HepG2 (cell line): ENCODE measurements at regions not wholly inside any gene's neighbourhood (a gene's known extent, or its start where the extent isn't known, plus 50 kb on each side); places are given as distances from the start of the nearest gene placed in this dataset.

Experiments used
- ATAC-seq: fragments of 200-7000 bp; cut with Tn5 transposase; 3 replicates; pipeline ENCODE4 v1.9.1; 2020; ENCODE audit warnings: mild to moderate bottlenecking, moderate library complexity
- BruUV-seq: library from RNA; stranded (reverse); fragments of 400-500 nt; replicated peaks from 2 replicates; lab custom pipeline; 2021; lab: Mats Ljungman, UMichigan
- CTCF ChIA-PET: fragments of 300-600 bp; formaldehyde crosslinking; extraction: SDS; loops from one replicate; lab custom pipeline; 2021; ENCODE audit warnings: low total read pairs, inconsistent platforms, low intra/inter-chr PET ratio; lab: Yijun Ruan, JAX
- POLR2A ChIA-PET: fragments of 350-600 bp; sonication (Branson Sonifier 250); formaldehyde crosslinking; loops from one replicate; lab custom pipeline; 2020; ENCODE audit warnings: antibody characterized with exemption, inconsistent platforms; lab: Yijun Ruan, JAX
- DNase-seq: peaks from one replicate; pipeline ENCODE4 v3.0.0-alpha.2; 2015; ENCODE audit warnings: low spot score
- FAIRE-seq: peaks from 3 replicates; lab custom pipeline; 2011; peaks lifted over from hg19 to GRCh38; lab: Jason Lieb, UNC
- H2AFZ ChIP-seq: one replicate; pipeline ENCODE4 v1.6.1; 2011; ENCODE audit warnings: low read length, inconsistent platforms
- H3K27ac ChIP-seq: fragments of 300-600 bp; 3 replicates; pipeline ENCODE4 v1.8.0; 2011; ENCODE audit warnings: mixed run types, mild to moderate bottlenecking, mixed read lengths, low read length, inconsistent platforms; ENCODE audit not compliant: insufficient read depth; ENCODE audit errors: extremely low read length
- H3K27me3 ChIP-seq, 2 experiments: fragments of 200-600 bp in 1 of 2; 2 replicates in 1 of 2; 3 replicates in 1 of 2; pipeline versions ENCODE4 v1.6.0 to v1.8.0; 2011; ENCODE audit warnings: low read length in 2 of 2, mild to moderate bottlenecking in 2 of 2, moderate library complexity in 2 of 2, inconsistent platforms in 1 of 2; ENCODE audit not compliant: insufficient read depth in 2 of 2, control insufficient read depth in 1 of 2
- H3K36me3 ChIP-seq, 2 experiments: fragments of 200-600 bp in 1 of 2; replicated peaks in 1 of 2; 2 replicates in 1 of 2; 3 replicates in 1 of 2; pipeline versions ENCODE4 v1.5.1 to v1.8.0; 2011; ENCODE audit warnings: low read length in 2 of 2, inconsistent platforms in 1 of 2; ENCODE audit not compliant: insufficient read depth in 2 of 2, control insufficient read depth in 1 of 2
- H3K4me1 ChIP-seq: 2 replicates; pipeline ENCODE4 v1.5.1; 2012; ENCODE audit warnings: low read length, inconsistent platforms; ENCODE audit not compliant: insufficient read depth
- H3K4me2 ChIP-seq: 2 replicates; pipeline ENCODE4 v1.6.0; 2011; ENCODE audit warnings: low read depth, low read length, inconsistent platforms
- H3K4me3 ChIP-seq, 3 experiments: fragments of 200-600 bp in 1 of 3; sonication (generic), shearing (Covaris generic) in 1 of 3; replicated peaks in 1 of 3; 2 replicates each; pipeline ENCODE4 v1.5.1; 2011 to 2016; ENCODE audit warnings: low read length in 3 of 3, inconsistent platforms in 2 of 3, low read depth in 2 of 3, mild to moderate bottlenecking in 2 of 3, control low read depth in 1 of 3, mixed read lengths in 1 of 3; ENCODE audit not compliant: insufficient read depth in 1 of 3
- H3K79me2 ChIP-seq: one replicate; pipeline ENCODE4 v1.6.1; 2011; ENCODE audit warnings: low read length, inconsistent platforms; ENCODE audit not compliant: insufficient read depth
- H3K9ac ChIP-seq: 2 replicates; pipeline ENCODE4 v1.6.0; 2011; ENCODE audit warnings: mild to moderate bottlenecking, low read depth, low read length, inconsistent platforms; ENCODE audit not compliant: insufficient read depth
- H3K9me3 ChIP-seq: 2 replicates; pipeline ENCODE4 v1.5.1; 2012; ENCODE audit warnings: mild to moderate bottlenecking, low read length
- H4K20me1 ChIP-seq: 2 replicates; pipeline ENCODE4 v1.6.0; 2011; ENCODE audit warnings: inconsistent platforms, mild to moderate bottlenecking, low read length, moderate library complexity; ENCODE audit not compliant: insufficient read depth
- ARHGAP35 ChIP-seq: sonication (generic); formaldehyde crosslinking; IDR thresholded peaks from 2 replicates; pipeline ENCODE4 v1.9.0; 2022; ENCODE audit warnings: mild to moderate bottlenecking, inconsistent platforms, moderate library complexity, missing genetic modification reagents, borderline replicate concordance
- ATRX ChIP-seq: sonication (generic); formaldehyde crosslinking; IDR thresholded peaks from 2 replicates; pipeline ENCODE4 v1.4.0; 2020; ENCODE audit warnings: missing genetic modification reagents, borderline replicate concordance
- GZF1 ChIP-seq: sonication (generic); formaldehyde crosslinking; IDR thresholded peaks from 2 replicates; pipeline ENCODE4 v1.5.1; 2020; ENCODE audit warnings: mild to moderate bottlenecking, missing genetic modification reagents
- RAD21 ChIP-seq: fragments of 450-650 bp; formaldehyde crosslinking; IDR thresholded peaks from 2 replicates; pipeline ENCODE4 v1.5.0; 2020; ENCODE audit warnings: mild to moderate bottlenecking
- RORA ChIP-seq: sonication (generic); formaldehyde crosslinking; IDR thresholded peaks from 2 replicates; pipeline ENCODE4 v1.5.0; 2020; ENCODE audit warnings: mild to moderate bottlenecking, missing genetic modification reagents, moderate library complexity
- SKI ChIP-seq: fragments of 450-650 bp; IDR thresholded peaks from one replicate; pipeline ENCODE4 v1.6.1; 2018; ENCODE audit warnings: mild to moderate bottlenecking; ENCODE audit not compliant: partially characterized antibody
- SYNCRIP ChIP-seq: fragments of 200-400 bp; formaldehyde crosslinking; IDR thresholded peaks from 2 replicates; pipeline ENCODE4 v1.6.1; 2018; ENCODE audit warnings: mild to moderate bottlenecking, low read depth, low read length; ENCODE audit not compliant: insufficient read depth
- TFE3 ChIP-seq: IDR thresholded peaks from 2 replicates; pipeline ENCODE4 v1.6.1; 2016
- ZFP37 ChIP-seq: sonication (generic); formaldehyde crosslinking; IDR thresholded peaks from 2 replicates; pipeline ENCODE4 v1.4.0; 2020; ENCODE audit warnings: missing genetic modification reagents, borderline replicate concordance
- ZNF317 ChIP-seq: sonication (generic); formaldehyde crosslinking; IDR thresholded peaks from 2 replicates; pipeline ENCODE4 v1.5.0; 2020; ENCODE audit warnings: mild to moderate bottlenecking, missing genetic modification reagents
- ZNF343 ChIP-seq: sonication (generic); formaldehyde crosslinking; IDR thresholded peaks from 2 replicates; pipeline ENCODE4 v1.4.0; 2020; ENCODE audit warnings: mild to moderate bottlenecking, missing genetic modification reagents
- ZNF703 ChIP-seq: sonication (generic); formaldehyde crosslinking; IDR thresholded peaks from 2 replicates; pipeline ENCODE4 v1.5.1; 2020; ENCODE audit warnings: missing genetic modification reagents, mild to moderate bottlenecking, moderate library complexity, borderline replicate concordance
- ZNF782 ChIP-seq: sonication (generic); formaldehyde crosslinking; IDR thresholded peaks from 2 replicates; pipeline ENCODE4 v1.4.0; 2020; ENCODE audit warnings: missing genetic modification reagents, mild to moderate bottlenecking, borderline replicate concordance
- WGBS: methylation state at CpG from one replicate; pipeline ENCODE4 v1.1.6; 2017; ENCODE audit warnings: low lambda C conversion rate; 5-methylcytosine and 5-hydroxymethylcytosine counted together
- in situ Hi-C: cut with HindIII; loops from 2 replicates; pipeline ENCODE4 v1.10.0; 2017; ENCODE audit warnings: low pct_unique_long_range_greater_than_20kb; ENCODE audit not compliant: extremely low pct_ligation_motif_present
- intact Hi-C: fragments of 100-400 bp; cut with micrococcal nuclease; formaldehyde crosslinking; loops from one replicate; pipeline ENCODE4 v1.10.0; 2022; ENCODE audit not compliant: unreplicated experiment

GRCh38 chr7:136495081-136495480 lies 373.4 kb upstream of the CHRM2 start:
- ATAC-seq (no peak), DNase-seq (no peak), FAIRE-seq (no peak)
- no peak overlapping the region for H3K9ac ChIP-seq
- no peaks in the 10 kb centered on the region for H3K36me3 ChIP-seq
- no peaks in the 10 kb centered on the region for H3K79me2 ChIP-seq
- TF ChIP-seq ZNF343 = no peak
- no peaks in the 10 kb centered on the region for H3K4me1 ChIP-seq
- no peaks in the 10 kb centered on the region for H4K20me1 ChIP-seq
- H3K4me2 ChIP-seq = no peak overlapping the region
- no peak overlapping the region for H2AFZ ChIP-seq
- no peaks in the 10 kb centered on the region; the same call in 1 of the 2 replicates for H3K9me3 ChIP-seq
- ChIA-PET POLR2A (no interaction called here), CTCF (no interaction called here)
- no peak overlapping the region for H3K4me3 ChIP-seq
- no peak overlapping the region for H3K27ac ChIP-seq
- H3K27me3 ChIP-seq = no peaks in the 10 kb centered on the region
- in situ Hi-C loops = no loop called here
- no TSS peak for BruUV-seq
- intact Hi-C loops = no loop called here
- 8% methylated on average over 3 of the region's 4 CpGs for WGBS

GRCh38 chr7:136492366-136492765 lies 376.1 kb upstream of the CHRM2 start:
- ATAC-seq (no peak), DNase-seq (no peak), FAIRE-seq (no peak)
- intact Hi-C loops = no loop called here
- Histone ChIP-seq H3K27ac (no peak overlapping the region), H2AFZ (no peak overlapping the region), H3K4me3 (no peak overlapping the region), H3K9me3 (0 out of 2 replicates have a peak, but pooled peaks cover 12% of the 10 kb centered on the region), H3K36me3 (no peaks in the 10 kb centered on the region), H4K20me1 (no peaks in the 10 kb centered on the region), H3K4me1 (no peaks in the 10 kb centered on the region), H3K27me3 (no peaks in the 10 kb centered on the region; a peak in 1 of 5 replicates), H3K4me2 (no peak overlapping the region), H3K79me2 (no peaks in the 10 kb centered on the region), H3K9ac (no peak overlapping the region)
- in situ Hi-C loops = no loop called here
- TF ChIP-seq ZNF317 (CRISPR knock-in tag) = no peak
- TF ChIP-seq RORA (CRISPR knock-in tag) = no peak
- 2% methylated on average over 4 of the region's 4 CpGs for WGBS
- ChIA-PET POLR2A (no interaction called here), CTCF (no interaction called here)
- no TSS peak for BruUV-seq

GRCh38 chr7:136489808-136490207 lies 378.6 kb upstream of the CHRM2 start:
- ChIA-PET CTCF (no interaction called here), POLR2A (no interaction called here)
- intact Hi-C loops = no loop called here
- DNase-seq (no peak), FAIRE-seq (no peak), ATAC-seq (no peak)
- Histone ChIP-seq H3K27ac (no peak overlapping the region), H3K4me1 (no peaks in the 10 kb centered on the region), H3K9ac (no peak overlapping the region), H3K79me2 (no peaks in the 10 kb centered on the region), H3K4me2 (no peak overlapping the region), H3K9me3 (peaks cover 35% of the 10 kb centered on the region), H2AFZ (no peak overlapping the region), H4K20me1 (no peaks in the 10 kb centered on the region), H3K27me3 (no peaks in the 10 kb centered on the region; a peak in 1 of 5 replicates), H3K4me3 (no peak overlapping the region), H3K36me3 (no peaks in the 10 kb centered on the region)
- in situ Hi-C loops = no loop called here
- BruUV-seq = no TSS peak
- no peak for TF ChIP-seq SYNCRIP
- no peak for TF ChIP-seq SKI
- no peak for TF ChIP-seq ZNF703 (CRISPR knock-in tag)
- TF ChIP-seq ARHGAP35 (CRISPR knock-in tag) = no peak
- no peak for TF ChIP-seq ZFP37
- no peak for TF ChIP-seq TFE3
- no peak for TF ChIP-seq ATRX
- no peak for TF ChIP-seq ZNF782 (CRISPR knock-in tag)
- TF ChIP-seq RAD21 (CRISPR knock-in tag) = no peak
- TF ChIP-seq GZF1 = no peak
